ENCODE measurements at regions not wholly inside any gene's neighbourhood (a gene's known extent, or its start where the extent isn't known, plus 50 kb on each side); places are given as distances from the start of the nearest gene placed in this dataset.

GRCh38 chr7:116614499-116615262, 57.3 kb upstream of the MET start:
- no peak for DNase-seq (ENCODE audit: low read depth, low spot score)

- peak; percentile 52 for DNase-seq (ENCODE audit: low read depth, low spot score)
These were observed 55.4 kb upstream of the MET start for GRCh38 chr7:116616555-116617059.

DNA sequence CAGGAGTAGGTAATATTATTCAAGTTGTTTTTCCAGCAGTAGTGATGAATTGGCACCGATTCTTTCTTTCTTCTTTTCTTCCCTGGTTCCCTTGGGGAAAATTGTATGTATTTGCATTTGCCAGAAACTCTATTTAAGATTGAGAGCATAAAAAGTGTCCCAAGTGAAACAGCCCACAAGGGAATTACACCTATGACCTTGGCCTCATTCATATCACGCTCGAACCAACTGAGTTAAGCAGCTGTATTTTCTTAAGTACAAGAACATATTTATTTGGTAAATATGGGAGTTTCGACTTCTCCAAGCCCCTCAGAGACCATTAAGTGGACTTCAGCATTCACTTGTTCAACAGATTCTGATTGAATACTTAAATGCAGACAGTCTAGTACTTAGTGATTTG, 54.1 kb upstream of the MET start:
- DNase-seq (ENCODE audit: low read depth, low spot score), result no peak

- DNase-seq (ENCODE audit: low read depth, low spot score), result no peak
These were observed 53.5 kb upstream of the MET start for GRCh38 chr7:116618338-116619128.

- no peak for DNase-seq (ENCODE audit: low read depth, low spot score)
These were observed 50.3 kb upstream of the MET start for GRCh38 chr7:116621649-116622048.

All from iPS DF 19.7 (cell line).